ENCODE measurements at regions not wholly inside any gene's neighbourhood (a gene's known extent, or its start where the extent isn't known, plus 50 kb on each side); places are given as distances from the start of the nearest gene placed in this dataset.

GRCh38 chr3:14284694-14285547 is 106.3 kb downstream of the LSM3 start:
- dilution Hi-C loops (cut with MboI; ENCODE audit: extremely low pct_ligation_motif_present, low sequenced_read_pairs) (no loop called here), intact Hi-C loops (cut with micrococcal nuclease) (no loop called here)
- no TSS peak for BruUV-seq (replicated peaks)
- ChIA-PET CTCF (interaction anchor here (0.7 kb wide), 1 partner anchor 9 kb away, joined by 3 read pairs; no protein-coding TSS in a partner anchor), POLR2A (no interaction called here)
- no peak overlapping the region for H3K4me2 ChIP-seq (ENCODE audit: insufficient read depth, low read length)
- no peak overlapping the region for H3K4me3 ChIP-seq (replicated peaks in 1 of 3; ENCODE audit: insufficient read depth in 1 of 3, low read depth in 1 of 3, low read length in 3 of 3)
- H4K20me1 ChIP-seq (replicated peaks; ENCODE audit: control insufficient read depth, extremely low read depth, insufficient read depth, low read length) = no peaks in the 10 kb centered on the region
- no peaks in the 10 kb centered on the region for H3K9me1 ChIP-seq (replicated peaks; ENCODE audit: control insufficient read depth, extremely low read depth, insufficient read depth, low read length)
- H3K9ac ChIP-seq (replicated peaks; ENCODE audit: extremely low read depth, insufficient read depth, low read length) = no peak overlapping the region
- peaks cover 0 to 1% of the 10 kb centered on the region in 2 experiments for H3K27me3 ChIP-seq (ENCODE audit: control insufficient read depth in 2 of 2, insufficient read depth in 2 of 2, low read length in 2 of 2)
- no peaks in the 10 kb centered on the region for H3K9me3 ChIP-seq (replicated peaks; ENCODE audit: control insufficient read depth, insufficient read depth, low read length)
- no peak for DNase-seq (ENCODE audit: low read depth, low spot score)
- H3K27ac ChIP-seq (ENCODE audit: insufficient read depth, low read depth, low read length) = no peak overlapping the region
- TF ChIP-seq FOS (IDR thresholded peaks at IDR 0.05; ENCODE audit: borderline replicate concordance, insufficient read depth, low read length) = no peak
- TF ChIP-seq JUN (IDR thresholded peaks at IDR 0.05; ENCODE audit: borderline replicate concordance, insufficient read depth, insufficient read length, low read depth) = no peak
- TF ChIP-seq EZH2 (IDR thresholded peaks at IDR 0.05; ENCODE audit: borderline replicate concordance, low read depth, low read length, severe bottlenecking) = no peak
- TF ChIP-seq MYC (IDR thresholded peaks at IDR 0.05; ENCODE audit: low read depth, low read length) = no peak
- TF ChIP-seq CTCF (IDR thresholded peaks at IDR 0.05; ENCODE audit: extremely low read depth in 1 of 2, insufficient read depth in 1 of 2, low read depth in 1 of 2, low read length in 2 of 2) = no peak
- TF ChIP-seq GATA2 (IDR thresholded peaks at IDR 0.05; ENCODE audit: insufficient read depth, insufficient read length, low read depth, low read length) = no peak
- no peak for TF ChIP-seq POLR2A (IDR thresholded peaks at IDR 0.05; ENCODE audit: low read depth, low read length)
- H3K4me1 ChIP-seq (ENCODE audit: control insufficient read depth, extremely low read depth, insufficient read depth, low read length) = no peaks in the 10 kb centered on the region
- no peaks in the 10 kb centered on the region for H3K79me2 ChIP-seq (ENCODE audit: control insufficient read depth, insufficient read depth, low read length)
- H3K36me3 ChIP-seq (ENCODE audit: control insufficient read depth in 2 of 2, extremely low read depth in 1 of 2, insufficient read depth in 2 of 2, low read length in 2 of 2) = no peaks in the 10 kb centered on the region
- H2AFZ ChIP-seq (ENCODE audit: low read depth, low read length) = no peak overlapping the region
- FAIRE-seq = no peak
